AG04449 (cell line): ENCODE measurements at regions not wholly inside any gene's neighbourhood (a gene's known extent, or its start where the extent isn't known, plus 50 kb on each side); places are given as distances from the start of the nearest gene placed in this dataset.
"Not testable (repeated sequence)": the region's sequence is repeated elsewhere in the genome, so short reads cannot be mapped to it uniquely, and the experiment has no call there.

Experiments
- CTCF ChIA-PET: fragments of 350-600 bp; formaldehyde crosslinking; extraction: SDS; loops from one replicate; lab custom pipeline; 2021; ENCODE audit warnings: antibody characterized with exemption; lab: Yijun Ruan, JAX
- POLR2A ChIA-PET: fragments of 400-600, 350-600 bp; formaldehyde crosslinking; extraction: SDS; loops from one replicate; lab custom pipeline; 2020; ENCODE audit warnings: antibody characterized with exemption, inconsistent platforms; lab: Yijun Ruan, JAX
- DNase-seq: peaks from one replicate; pipeline ENCODE4 v3.0.0-alpha.2; 2010; ENCODE audit warnings: low read depth, low spot score
- H3K4me3 ChIP-seq: 2 replicates; pipeline ENCODE4 v1.5.1; 2011; ENCODE audit warnings: low read depth, mild to moderate bottlenecking, control low read depth, low read length
- TF ChIP-seq, protein P1 (sequence below): IDR thresholded peaks from one replicate; pipeline ENCODE4 v1.5.1; 2011; ENCODE audit warnings: mild to moderate bottlenecking, moderate library complexity, low read length, control low read depth, inconsistent platforms; ENCODE audit not compliant: insufficient read depth; ENCODE audit errors: missing control alignments

DNA sequence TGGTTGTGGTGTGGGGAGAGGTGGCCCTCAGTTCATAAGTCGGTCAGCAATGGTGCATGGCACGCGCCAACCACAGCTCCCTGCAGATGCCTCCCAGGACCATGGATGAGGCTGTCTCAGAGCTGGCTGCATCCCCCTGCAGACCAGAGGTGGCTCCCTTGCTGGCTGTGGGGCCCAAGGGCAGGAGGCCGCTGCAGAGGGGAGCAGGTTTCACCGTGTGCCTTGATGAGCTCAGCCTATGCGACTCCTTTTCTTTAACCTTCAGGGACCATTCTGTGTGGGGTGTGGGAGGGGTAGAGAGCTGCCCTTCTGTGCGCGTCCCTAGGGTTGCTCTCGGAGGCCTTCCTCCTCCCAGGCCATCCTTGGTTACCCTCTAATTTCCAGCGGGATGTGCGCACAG lies 152.4 kb downstream of the ACTR3B start:
- no peak overlapping the region for H3K4me3 ChIP-seq
- ChIA-PET CTCF (no interaction called here), POLR2A (no interaction called here)
- no peak for DNase-seq
- TF ChIP-seq, protein P1, sequence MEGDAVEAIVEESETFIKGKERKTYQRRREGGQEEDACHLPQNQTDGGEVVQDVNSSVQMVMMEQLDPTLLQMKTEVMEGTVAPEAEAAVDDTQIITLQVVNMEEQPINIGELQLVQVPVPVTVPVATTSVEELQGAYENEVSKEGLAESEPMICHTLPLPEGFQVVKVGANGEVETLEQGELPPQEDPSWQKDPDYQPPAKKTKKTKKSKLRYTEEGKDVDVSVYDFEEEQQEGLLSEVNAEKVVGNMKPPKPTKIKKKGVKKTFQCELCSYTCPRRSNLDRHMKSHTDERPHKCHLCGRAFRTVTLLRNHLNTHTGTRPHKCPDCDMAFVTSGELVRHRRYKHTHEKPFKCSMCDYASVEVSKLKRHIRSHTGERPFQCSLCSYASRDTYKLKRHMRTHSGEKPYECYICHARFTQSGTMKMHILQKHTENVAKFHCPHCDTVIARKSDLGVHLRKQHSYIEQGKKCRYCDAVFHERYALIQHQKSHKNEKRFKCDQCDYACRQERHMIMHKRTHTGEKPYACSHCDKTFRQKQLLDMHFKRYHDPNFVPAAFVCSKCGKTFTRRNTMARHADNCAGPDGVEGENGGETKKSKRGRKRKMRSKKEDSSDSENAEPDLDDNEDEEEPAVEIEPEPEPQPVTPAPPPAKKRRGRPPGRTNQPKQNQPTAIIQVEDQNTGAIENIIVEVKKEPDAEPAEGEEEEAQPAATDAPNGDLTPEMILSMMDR: no peak

DNA sequence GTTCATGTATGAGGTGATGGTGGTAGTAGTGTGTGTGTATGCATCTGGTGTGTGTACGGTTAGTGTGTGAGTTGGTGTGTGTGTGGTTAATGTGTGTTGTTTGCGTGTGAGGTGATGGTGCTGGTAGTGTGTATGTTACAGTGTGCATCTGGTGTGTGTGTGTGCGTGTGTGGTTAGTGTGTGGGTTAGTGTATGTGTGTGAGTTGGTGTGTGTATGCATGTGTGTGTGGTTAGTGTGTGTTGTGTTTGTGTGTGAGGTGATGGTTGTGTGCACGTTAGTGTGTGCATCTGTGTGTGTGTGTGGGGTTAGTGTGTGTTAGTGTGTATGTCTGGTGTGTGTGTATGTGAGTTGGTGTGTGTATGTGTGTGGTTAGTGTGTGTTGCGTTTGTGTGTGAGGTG lies 153.0 kb downstream of the ACTR3B start:
- CTCF ChIA-PET: no interaction called here
- TF ChIP-seq, protein P1: no peak
- no peak for DNase-seq
- H3K4me3 ChIP-seq: no peak overlapping the region
- POLR2A ChIA-PET: no interaction called here

GRCh38 chr7:152913492-152913891 lies 153.9 kb downstream of the ACTR3B start:
- DNase-seq: no peak
- POLR2A ChIA-PET: no interaction called here
- TF ChIP-seq, protein P1: no peak
- H3K4me3 ChIP-seq: no peak overlapping the region
- CTCF ChIA-PET: no interaction called here

DNA sequence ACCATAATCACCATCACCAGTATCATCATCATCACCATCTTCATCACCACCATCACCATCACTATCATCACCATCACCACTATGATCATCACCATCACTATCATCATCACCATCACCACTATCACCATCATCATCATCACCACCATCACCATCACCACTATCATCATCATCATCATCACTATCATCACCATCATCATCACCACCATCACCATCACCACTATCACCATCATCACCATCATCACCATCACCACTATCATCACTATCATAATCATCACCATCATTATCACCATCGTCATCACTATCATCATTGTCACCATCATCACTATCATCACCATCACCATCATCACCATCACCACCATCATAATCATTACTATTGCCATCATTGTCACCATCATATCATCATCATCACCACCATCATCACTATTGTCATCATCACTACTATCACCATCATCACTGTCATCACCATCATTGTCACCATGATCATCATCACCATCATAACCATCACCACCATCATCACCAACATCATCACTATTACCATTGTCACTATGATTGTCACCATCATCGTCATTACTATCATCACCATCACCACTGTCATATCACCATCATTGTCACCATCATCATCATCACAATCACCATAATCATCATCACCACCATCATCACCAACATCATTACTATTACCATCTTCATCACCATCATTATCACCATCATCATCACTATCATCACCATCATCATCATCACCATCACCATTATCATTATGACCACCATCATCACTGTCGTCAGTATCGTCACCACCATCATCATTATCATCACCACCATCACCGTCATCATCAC lies 154.7 kb downstream of the ACTR3B start:
- no peak for DNase-seq
- POLR2A ChIA-PET: no interaction called here
- CTCF ChIA-PET: no interaction called here
- TF ChIP-seq, protein P1: no peak
- H3K4me3 ChIP-seq: no peak overlapping the region

- CTCF ChIA-PET, POLR2A ChIA-PET, H3K4me3 ChIP-seq, DNase-seq: not testable (repeated sequence)
Measured at GRCh38 chr7:152914845-152915102, 155.2 kb downstream of the ACTR3B start.

DNA sequence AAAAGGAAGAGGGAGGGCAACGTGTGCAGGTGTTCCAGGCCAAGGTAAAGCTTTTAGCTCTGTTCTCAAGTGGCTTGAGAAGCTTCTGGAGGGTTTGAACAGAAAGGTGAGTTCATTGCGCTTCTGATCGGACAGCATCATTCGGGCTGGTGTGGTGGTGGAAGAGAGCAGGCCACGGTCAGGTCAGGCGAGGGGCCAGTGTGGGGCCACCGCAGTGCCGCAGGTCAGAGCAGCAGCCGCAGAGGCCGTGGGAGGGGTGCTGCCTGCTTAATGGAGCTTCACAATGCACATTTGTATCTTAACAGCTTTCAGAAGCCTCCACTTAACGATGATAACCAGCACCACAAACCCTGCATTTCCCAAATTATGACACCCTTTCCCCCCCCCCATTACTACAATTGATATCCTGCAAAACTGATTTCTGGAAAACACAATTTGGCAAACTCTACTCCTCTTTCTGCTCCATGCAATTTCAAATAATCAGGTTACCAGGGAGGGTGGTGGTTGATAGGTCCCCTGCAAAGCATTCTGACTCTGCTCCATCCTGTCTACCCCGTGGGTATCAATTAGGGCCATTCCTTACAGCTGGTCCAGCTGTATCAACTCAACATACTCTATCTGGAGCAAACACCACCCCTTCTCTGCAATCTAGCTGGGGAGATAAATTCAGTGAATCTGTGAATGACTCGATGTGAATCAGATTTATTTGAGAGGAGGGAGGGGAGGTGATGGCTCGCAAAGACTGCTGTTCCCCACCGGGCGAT lies 162.9 kb downstream of the ACTR3B start:
- ChIA-PET CTCF (no interaction called here), POLR2A (no interaction called here)
- H3K4me3 ChIP-seq: no peak overlapping the region
- no peak for DNase-seq
- TF ChIP-seq, protein P1: no peak
